Osteoblast (primary cell): ENCODE measurements at regions not wholly inside any gene's neighbourhood (a gene's known extent, or its start where the extent isn't known, plus 50 kb on each side); places are given as distances from the start of the nearest gene placed in this dataset.

Experiments used
- DNase-seq: peaks from one replicate; pipeline ENCODE4 v3.0.0; 2011; ENCODE audit warnings: low spot score, mixed read lengths; ENCODE audit not compliant: insufficient read length; ENCODE audit errors: missing footprints
- H2AFZ ChIP-seq: 2 replicates; pipeline ENCODE4 v1.6.0; 2011; ENCODE audit warnings: mild to moderate bottlenecking, low read length
- H3K27ac ChIP-seq: 2 replicates; pipeline ENCODE4 v1.5.1; 2011; ENCODE audit warnings: mild to moderate bottlenecking, low read depth, low read length, moderate library complexity
- H3K27me3 ChIP-seq: 2 replicates; pipeline ENCODE4 v1.6.0; 2012; ENCODE audit warnings: mild to moderate bottlenecking, control low read depth, inconsistent platforms, low read length, moderate library complexity; ENCODE audit not compliant: insufficient read depth
- H3K36me3 ChIP-seq: 2 replicates; pipeline ENCODE4 v1.5.1; 2011; ENCODE audit warnings: mild to moderate bottlenecking, low read length, control low read depth, moderate library complexity; ENCODE audit not compliant: insufficient read depth
- H3K4me1 ChIP-seq: 2 replicates; pipeline ENCODE4 v1.5.1; 2011; ENCODE audit warnings: mild to moderate bottlenecking, low read length, control low read depth, moderate library complexity; ENCODE audit not compliant: insufficient read depth
- H3K4me2 ChIP-seq: 2 replicates; pipeline ENCODE4 v1.6.0; 2011; ENCODE audit warnings: mild to moderate bottlenecking, low read length; ENCODE audit not compliant: insufficient read depth
- H3K4me3 ChIP-seq: fragments of 200-600 bp; sonication (generic); 3 replicates; pipeline ENCODE4 v1.5.1; 2012; ENCODE audit warnings: mild to moderate bottlenecking, low read length, inconsistent platforms; ENCODE audit not compliant: insufficient read depth
- H3K79me2 ChIP-seq: 2 replicates; pipeline ENCODE4 v1.6.0; 2012; ENCODE audit warnings: mild to moderate bottlenecking, low read length, control low read depth, inconsistent platforms; ENCODE audit not compliant: insufficient read depth
- H3K9me3 ChIP-seq: 2 replicates; pipeline ENCODE4 v1.5.1; 2011; ENCODE audit warnings: low read depth, low read length, control low read depth
- H4K20me1 ChIP-seq: 2 replicates; pipeline ENCODE4 v1.6.0; 2012; ENCODE audit warnings: mild to moderate bottlenecking, low read length, control low read depth; ENCODE audit not compliant: insufficient read depth
- CTCF ChIP-seq: IDR thresholded peaks from 2 replicates; pipeline ENCODE4 v1.5.1; 2011; ENCODE audit warnings: mild to moderate bottlenecking, low read depth, low read length, moderate library complexity; ENCODE audit errors: extremely low read depth

GRCh38 chr20:50277064-50277415 lies 86.4 kb downstream of the CEBPB start:
- no peaks in the 10 kb centered on the region for H3K27me3 ChIP-seq
- no peaks in the 10 kb centered on the region for H3K9me3 ChIP-seq
- TF ChIP-seq CTCF, result no peak
- H3K36me3 ChIP-seq, result no peaks in the 10 kb centered on the region
- no peaks in the 10 kb centered on the region for H4K20me1 ChIP-seq
- no peak overlapping the region for H3K4me2 ChIP-seq
- H3K4me1 ChIP-seq, result no peaks in the 10 kb centered on the region
- H3K79me2 ChIP-seq, result no peaks in the 10 kb centered on the region
- peak; percentile 63 for DNase-seq
- no peak overlapping the region for H2AFZ ChIP-seq
- H3K4me3 ChIP-seq, result no peak overlapping the region
- H3K27ac ChIP-seq, result no peak overlapping the region

- no peak overlapping the region for H3K27ac ChIP-seq
- peak; percentile 59 for DNase-seq
- no peaks in the 10 kb centered on the region for H3K4me1 ChIP-seq
- H3K36me3 ChIP-seq, result no peaks in the 10 kb centered on the region
- peak overlapping the region; percentile 62 for H2AFZ ChIP-seq
- H3K4me3 ChIP-seq, result no peak overlapping the region
- no peaks in the 10 kb centered on the region for H3K27me3 ChIP-seq
- no peaks in the 10 kb centered on the region for H4K20me1 ChIP-seq
- no peaks in the 10 kb centered on the region for H3K9me3 ChIP-seq
- no peaks in the 10 kb centered on the region for H3K79me2 ChIP-seq
- no peak overlapping the region for H3K4me2 ChIP-seq
- no peak for TF ChIP-seq CTCF
Observed at GRCh38 chr20:50277460-50278376, 87.1 kb downstream of the CEBPB start.

GRCh38 chr20:50278377-50278683 lies 87.7 kb downstream of the CEBPB start:
- no peak for TF ChIP-seq CTCF
- Histone ChIP-seq H3K4me1 (no peaks in the 10 kb centered on the region), H3K4me3 (no peak overlapping the region), H3K79me2 (no peaks in the 10 kb centered on the region), H3K36me3 (no peaks in the 10 kb centered on the region), H3K4me2 (no peak overlapping the region), H3K9me3 (no peaks in the 10 kb centered on the region), H3K27me3 (no peaks in the 10 kb centered on the region), H2AFZ (peak overlapping the region; percentile 62), H4K20me1 (no peaks in the 10 kb centered on the region), H3K27ac (no peak overlapping the region)
- peak; percentile 62 for DNase-seq

GRCh38 chr20:50278684-50279531 lies 88.3 kb downstream of the CEBPB start:
- no peaks in the 10 kb centered on the region for H4K20me1 ChIP-seq
- no peaks in the 10 kb centered on the region for H3K27me3 ChIP-seq
- no peak overlapping the region for H3K27ac ChIP-seq
- no peak overlapping the region for H3K4me2 ChIP-seq
- no peaks in the 10 kb centered on the region for H3K9me3 ChIP-seq
- no peaks in the 10 kb centered on the region for H3K79me2 ChIP-seq
- peak; percentile 78 for DNase-seq
- TF ChIP-seq CTCF, result no peak
- peak overlapping the region; percentile 62 for H2AFZ ChIP-seq
- no peak overlapping the region for H3K4me3 ChIP-seq
- peaks cover 6% of the 10 kb centered on the region for H3K4me1 ChIP-seq
- H3K36me3 ChIP-seq, result no peaks in the 10 kb centered on the region
